Thoracic aorta (tissue), 2 donors: ENCODE measurements at regions not wholly inside any gene's neighbourhood (a gene's known extent, or its start where the extent isn't known, plus 50 kb on each side); places are given as distances from the start of the nearest gene placed in this dataset.
"Not testable (repeated sequence)": the region's sequence is repeated elsewhere in the genome, so short reads cannot be mapped to it uniquely, and the experiment has no call there.

Source experiments
- ATAC-seq: fragments of 150-250 bp; one replicate; pipeline ENCODE4 v1.8.0; 2017; ENCODE audit warnings: low read depth; ENCODE audit not compliant: insufficient number of reproducible peaks, low FRiP score
- DNase-seq: peaks from one replicate; pipeline ENCODE4 v3.0.0-alpha.2; 2020; ENCODE audit warnings: low spot score
- H3K27ac ChIP-seq, 2 donors: fragments of 200-600 bp; sonication (generic); 1 replicate in 1 of 2; 2 replicates in 1 of 2; pipeline ENCODE4 v1.5.1; 2016; ENCODE audit warnings: mild to moderate bottlenecking in 2 of 2, moderate library complexity in 2 of 2
- H3K27me3 ChIP-seq: fragments of 200-600 bp; sonication (generic); replicated peaks from 2 replicates; pipeline ENCODE4 v1.6.0; 2016; ENCODE audit warnings: mild to moderate bottlenecking; ENCODE audit not compliant: insufficient read depth
- H3K36me3 ChIP-seq: fragments of 200-600 bp; sonication (generic); one replicate; pipeline ENCODE4 v1.5.1; 2016
- H3K4me1 ChIP-seq, 2 donors: fragments of 200-600 bp; sonication (generic); 1 replicate in 1 of 2; 2 replicates in 1 of 2; pipeline versions ENCODE4 v1.5.1 to v1.6.0; 2016; ENCODE audit warnings: low read depth in 2 of 2, mild to moderate bottlenecking in 1 of 2; ENCODE audit not compliant: control insufficient read depth in 1 of 2
- H3K4me3 ChIP-seq: fragments of 200-600 bp; sonication (generic); 2 replicates; pipeline ENCODE4 v1.5.1; 2016; ENCODE audit warnings: mild to moderate bottlenecking
- H3K9me3 ChIP-seq: fragments of 200-600 bp; sonication (generic); 2 replicates; pipeline ENCODE4 v1.5.1; 2016
- TF ChIP-seq, protein P1 (sequence below): fragments of 200-600 bp; sonication (generic); IDR thresholded peaks from one replicate; pipeline ENCODE4 v1.5.1; 2019; ENCODE audit warnings: antibody characterized with exemption

- ATAC-seq (no peak), DNase-seq (no peak)
- TF ChIP-seq, protein P1, sequence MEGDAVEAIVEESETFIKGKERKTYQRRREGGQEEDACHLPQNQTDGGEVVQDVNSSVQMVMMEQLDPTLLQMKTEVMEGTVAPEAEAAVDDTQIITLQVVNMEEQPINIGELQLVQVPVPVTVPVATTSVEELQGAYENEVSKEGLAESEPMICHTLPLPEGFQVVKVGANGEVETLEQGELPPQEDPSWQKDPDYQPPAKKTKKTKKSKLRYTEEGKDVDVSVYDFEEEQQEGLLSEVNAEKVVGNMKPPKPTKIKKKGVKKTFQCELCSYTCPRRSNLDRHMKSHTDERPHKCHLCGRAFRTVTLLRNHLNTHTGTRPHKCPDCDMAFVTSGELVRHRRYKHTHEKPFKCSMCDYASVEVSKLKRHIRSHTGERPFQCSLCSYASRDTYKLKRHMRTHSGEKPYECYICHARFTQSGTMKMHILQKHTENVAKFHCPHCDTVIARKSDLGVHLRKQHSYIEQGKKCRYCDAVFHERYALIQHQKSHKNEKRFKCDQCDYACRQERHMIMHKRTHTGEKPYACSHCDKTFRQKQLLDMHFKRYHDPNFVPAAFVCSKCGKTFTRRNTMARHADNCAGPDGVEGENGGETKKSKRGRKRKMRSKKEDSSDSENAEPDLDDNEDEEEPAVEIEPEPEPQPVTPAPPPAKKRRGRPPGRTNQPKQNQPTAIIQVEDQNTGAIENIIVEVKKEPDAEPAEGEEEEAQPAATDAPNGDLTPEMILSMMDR: no peak
- no peaks in the 10 kb centered on the region for H3K9me3 ChIP-seq
- H3K27me3 ChIP-seq: no peaks in the 10 kb centered on the region
- peaks cover 12 to 20% of the 10 kb centered on the region in 2 donors for H3K4me1 ChIP-seq
- H3K27ac ChIP-seq: no peak overlapping the region
- no peaks in the 10 kb centered on the region for H3K36me3 ChIP-seq
- no peak overlapping the region for H3K4me3 ChIP-seq
These were observed 358.7 kb upstream of the JARID2 start for GRCh38 chr6:14887181-14887580.

DNA sequence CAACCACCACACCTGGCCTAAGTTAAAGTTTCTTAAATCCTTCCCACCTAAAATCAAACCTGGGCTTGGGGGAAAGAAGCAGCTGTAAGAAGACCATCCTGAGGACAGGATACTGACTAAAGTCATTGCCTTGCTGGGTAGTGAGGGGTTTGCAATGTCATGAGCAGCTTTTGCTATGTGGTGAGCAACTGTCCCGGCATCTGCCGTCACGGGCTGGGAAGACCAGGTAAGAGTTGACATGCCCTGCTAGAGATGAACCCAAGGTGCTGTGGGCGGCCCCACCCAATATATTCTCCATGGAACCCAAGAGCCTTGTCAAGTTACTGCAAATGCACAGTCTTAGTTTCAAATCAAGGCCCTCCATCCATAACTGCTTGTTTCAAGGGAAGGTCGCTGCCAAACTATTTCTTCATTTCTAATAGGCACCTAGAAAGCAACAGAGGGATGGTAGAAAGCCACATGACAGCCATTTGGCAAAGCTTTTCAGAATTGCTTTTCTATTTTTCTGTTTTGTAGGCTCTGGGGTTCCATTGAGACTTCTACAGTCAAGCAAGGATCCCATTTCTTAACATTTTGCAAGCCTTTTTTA is 357.8 kb upstream of the JARID2 start:
- ATAC-seq (no peak), DNase-seq (no peak)
- Histone ChIP-seq H3K27ac (no peak overlapping the region), H3K4me3 (no peak overlapping the region), H3K4me1 (peaks cover 7 to 11% of the 10 kb centered on the region in 2 donors), H3K36me3 (no peaks in the 10 kb centered on the region), H3K27me3 (no peaks in the 10 kb centered on the region), H3K9me3 (no peaks in the 10 kb centered on the region)
- TF ChIP-seq, protein P1: no peak

DNA sequence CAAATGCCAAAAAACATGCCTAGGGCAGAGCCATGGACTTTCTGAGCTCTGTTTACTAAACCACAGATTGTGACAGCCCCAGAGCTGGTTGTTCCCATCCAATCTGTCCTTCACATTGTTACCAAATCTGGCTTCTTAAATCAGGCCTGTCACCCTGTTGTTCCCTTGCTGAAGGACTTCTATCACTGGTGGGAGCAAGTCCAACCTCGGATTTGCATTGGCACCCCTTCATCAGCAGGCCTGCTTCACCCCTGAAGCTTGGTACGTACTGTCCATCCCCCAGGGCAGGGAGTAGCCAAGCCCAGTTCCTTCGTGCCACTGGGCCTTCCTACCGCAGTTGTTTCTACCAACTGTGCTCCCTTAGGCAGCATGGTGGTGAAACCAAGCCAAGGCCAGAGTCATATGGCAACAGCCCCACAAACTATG is 357.3 kb upstream of the JARID2 start:
- H3K4me3 ChIP-seq: no peak overlapping the region
- ATAC-seq (no peak), DNase-seq (no peak)
- no peaks in the 10 kb centered on the region for H3K9me3 ChIP-seq
- peaks cover 2 to 6% of the 10 kb centered on the region in 2 donors for H3K4me1 ChIP-seq
- no peaks in the 10 kb centered on the region for H3K27me3 ChIP-seq
- H3K36me3 ChIP-seq: no peaks in the 10 kb centered on the region
- TF ChIP-seq, protein P1: no peak
- H3K27ac ChIP-seq: no peak overlapping the region

DNA sequence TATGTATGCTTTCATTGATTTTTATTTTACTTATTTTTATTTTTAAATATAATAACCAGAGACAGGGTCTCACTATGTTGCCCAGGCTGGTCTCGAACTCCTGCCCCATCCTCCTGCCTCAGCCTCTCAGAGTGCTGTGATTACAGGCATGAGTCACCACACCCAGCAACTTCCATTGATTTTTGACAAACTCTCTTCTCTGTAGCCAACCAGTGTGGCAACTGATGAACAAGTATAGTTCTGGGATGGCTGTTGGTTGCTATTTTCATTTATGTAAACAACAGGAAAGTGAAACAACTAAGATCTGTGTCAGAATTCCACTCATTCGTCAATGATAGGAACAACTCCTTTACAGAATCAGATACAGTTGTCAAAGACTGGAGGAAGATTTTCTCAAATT is 356.7 kb upstream of the JARID2 start:
- Histone ChIP-seq H3K27ac (no peak overlapping the region), H3K27me3 (no peaks in the 10 kb centered on the region)
- no peak for ATAC-seq

DNA sequence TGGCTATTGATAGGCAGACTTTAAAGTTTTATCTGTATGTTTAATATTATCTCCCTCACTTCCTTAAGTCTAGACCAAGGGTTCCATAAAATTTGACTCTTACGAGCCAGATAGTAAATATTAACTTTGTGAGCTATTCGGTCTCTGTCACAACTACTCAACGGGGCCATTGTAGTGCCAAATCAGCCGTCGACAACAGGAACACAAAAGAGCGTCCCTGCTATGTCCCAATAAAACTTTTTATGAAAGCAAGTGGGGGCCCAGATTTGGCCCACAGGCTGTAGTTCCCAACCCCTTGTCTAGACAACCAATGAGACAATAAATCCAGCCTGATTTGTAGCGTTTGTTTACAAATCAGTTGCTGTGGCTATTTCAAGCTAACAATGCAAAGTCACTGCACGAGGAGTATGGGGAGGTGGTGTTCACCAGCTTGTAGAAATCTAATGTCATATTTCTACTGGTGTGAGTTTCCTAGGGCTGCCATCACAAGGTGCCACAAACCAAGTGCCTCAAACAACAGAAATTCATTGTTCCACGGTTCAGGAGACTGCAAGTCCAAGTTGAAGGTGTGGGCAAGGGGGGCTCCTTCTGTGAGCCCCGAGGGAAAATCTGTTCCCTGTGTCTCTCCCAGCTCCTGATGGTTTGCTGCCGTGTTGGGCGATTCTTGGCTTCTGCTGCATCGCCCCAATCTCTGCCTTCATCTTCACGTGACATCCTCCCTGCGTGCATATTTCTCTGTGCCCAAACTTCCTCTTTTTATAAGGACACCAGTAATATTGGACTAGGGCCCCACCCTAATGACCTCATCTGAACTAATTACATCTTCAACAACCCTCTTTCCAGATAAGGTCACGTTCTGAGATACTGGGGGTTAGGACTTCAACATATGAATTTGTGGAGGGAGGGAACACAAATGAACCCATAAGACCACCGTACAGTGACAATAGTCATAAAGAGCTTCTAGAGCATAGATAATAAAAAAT is 356.0 kb upstream of the JARID2 start:
- Histone ChIP-seq H3K9me3 (no peaks in the 10 kb centered on the region), H3K27me3 (no peaks in the 10 kb centered on the region), H3K27ac (no peak overlapping the region), H3K4me3 (no peak overlapping the region), H3K36me3 (no peaks in the 10 kb centered on the region), H3K4me1 (no peaks in the 10 kb centered on the region)
- DNase-seq: no peak
- ATAC-seq: no peak
- TF ChIP-seq, protein P1: no peak

More for the DNA sequence above, 356.7 kb upstream of the JARID2 start:
- H3K36me3 ChIP-seq: no peaks in the 10 kb centered on the region
- no peaks in the 10 kb centered on the region for H3K4me1 ChIP-seq
- H3K9me3 ChIP-seq: no peaks in the 10 kb centered on the region
- no peak overlapping the region for H3K4me3 ChIP-seq
- TF ChIP-seq, protein P1: no peak
- no peak for DNase-seq

DNA sequence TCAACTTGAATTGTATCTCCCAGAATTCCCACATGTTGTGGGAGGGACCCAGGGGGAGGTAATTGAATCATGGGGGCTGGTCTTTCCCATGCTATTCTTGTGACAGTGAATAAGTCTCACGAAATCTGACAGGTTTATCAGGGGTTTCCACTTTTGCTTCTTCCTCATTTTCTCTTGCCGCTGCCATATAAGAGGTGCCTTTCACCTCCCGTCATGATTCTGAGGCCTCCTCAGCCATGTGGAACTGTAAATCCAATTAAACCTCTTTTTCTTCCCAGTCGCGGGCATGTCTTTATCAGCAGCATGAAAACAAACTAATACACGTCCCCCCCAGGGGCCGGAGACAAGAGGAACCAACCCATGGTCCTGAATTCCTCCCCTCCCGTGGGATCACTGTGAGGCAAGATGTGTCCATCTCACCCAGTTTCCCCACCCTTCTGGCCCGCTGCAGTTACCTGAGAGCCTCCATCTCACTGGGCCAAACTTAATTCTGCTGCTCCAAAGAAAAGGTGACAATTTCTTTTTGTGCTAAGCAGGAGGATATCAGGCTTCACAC is 354.0 kb upstream of the JARID2 start:
- not testable (repeated sequence) for H3K27ac ChIP-seq, DNase-seq, H3K36me3 ChIP-seq, H3K4me3 ChIP-seq, H3K4me1 ChIP-seq, H3K27me3 ChIP-seq, H3K9me3 ChIP-seq, ATAC-seq
